Keratinocyte (primary cell): ENCODE measurements at regions not wholly inside any gene's neighbourhood (a gene's known extent, or its start where the extent isn't known, plus 50 kb on each side); places are given as distances from the start of the nearest gene placed in this dataset.

ENCODE experiments used
- DNase-seq: peaks from one replicate; pipeline ENCODE4 v3.0.0-alpha.2; 2011; ENCODE audit warnings: low read depth, missing footprints, low spot score
- FAIRE-seq: peaks from 2 replicates; lab custom pipeline; 2011; peaks lifted over from hg19 to GRCh38; lab: Jason Lieb, UNC
- H2AFZ ChIP-seq: 2 replicates; pipeline ENCODE4 v1.6.0; 2012; ENCODE audit warnings: low read length, control low read depth, inconsistent platforms; ENCODE audit not compliant: control insufficient read depth
- H3K27ac ChIP-seq: 2 replicates; pipeline ENCODE4 v1.5.1; 2011; ENCODE audit warnings: low read length; ENCODE audit not compliant: control insufficient read depth, insufficient read depth
- H3K27me3 ChIP-seq: 3 replicates; pipeline ENCODE4 v1.6.0; 2011; ENCODE audit warnings: low read length; ENCODE audit not compliant: control insufficient read depth, insufficient read depth; ENCODE audit errors: extremely low read depth
- H3K36me3 ChIP-seq, 2 experiments: 2 replicates in 1 of 2; 3 replicates in 1 of 2; pipeline ENCODE4 v1.5.1; 2011; ENCODE audit warnings: low read length in 2 of 2, mild to moderate bottlenecking in 1 of 2; ENCODE audit not compliant: control insufficient read depth in 2 of 2, insufficient read depth in 2 of 2; ENCODE audit errors: extremely low read depth in 1 of 2
- H3K4me1 ChIP-seq: 3 replicates; pipeline ENCODE4 v1.5.1; 2011; ENCODE audit warnings: low read length; ENCODE audit not compliant: control insufficient read depth, insufficient read depth; ENCODE audit errors: extremely low read depth
- H3K4me2 ChIP-seq: 3 replicates; pipeline ENCODE4 v1.6.0; 2011; ENCODE audit warnings: low read depth, low read length; ENCODE audit not compliant: control insufficient read depth, insufficient read depth; ENCODE audit errors: extremely low read depth
- H3K4me3 ChIP-seq, 3 experiments: fragments of 200-600 bp in 1 of 3; sonication (generic) in 1 of 3; 2 replicates in 2 of 3; 3 replicates in 1 of 3; pipeline ENCODE4 v1.5.1; 2011 to 2016; ENCODE audit warnings: low read length in 3 of 3, mild to moderate bottlenecking in 3 of 3, control low read depth in 2 of 3, inconsistent platforms in 1 of 3, low read depth in 1 of 3, mixed read lengths in 1 of 3, mixed run types in 1 of 3, moderate library complexity in 1 of 3; ENCODE audit not compliant: control insufficient read depth in 2 of 3, insufficient read depth in 2 of 3; ENCODE audit errors: extremely low read depth in 1 of 3
- H3K79me2 ChIP-seq: 2 replicates; pipeline ENCODE4 v1.6.0; 2012; ENCODE audit warnings: low read length; ENCODE audit not compliant: control insufficient read depth, insufficient read depth
- H3K9ac ChIP-seq: 3 replicates; pipeline ENCODE4 v1.6.0; 2011; ENCODE audit warnings: low read length; ENCODE audit not compliant: control insufficient read depth, insufficient read depth; ENCODE audit errors: extremely low read depth
- H3K9me1 ChIP-seq: 3 replicates; pipeline ENCODE4 v1.6.0; 2011; ENCODE audit warnings: low read length; ENCODE audit not compliant: control insufficient read depth, insufficient read depth; ENCODE audit errors: extremely low read depth
- H3K9me3 ChIP-seq: 2 replicates; pipeline ENCODE4 v1.5.1; 2012; ENCODE audit warnings: low read depth, low read length; ENCODE audit not compliant: control insufficient read depth
- H4K20me1 ChIP-seq: 3 replicates; pipeline ENCODE4 v1.6.0; 2011; ENCODE audit warnings: low read length; ENCODE audit not compliant: control insufficient read depth, insufficient read depth; ENCODE audit errors: extremely low read depth
- EZH2 ChIP-seq: IDR thresholded peaks from one replicate; pipeline ENCODE4 v1.6.1; 2012; ENCODE audit warnings: inconsistent platforms, mild to moderate bottlenecking, low read length, moderate library complexity
- dilution Hi-C: fragments of 300-500 bp; cut with MboI; formaldehyde crosslinking; loops from one replicate; pipeline ENCODE4 v1.7.0; 2020; ENCODE audit warnings: low sequenced_read_pairs; ENCODE audit not compliant: extremely low pct_ligation_motif_present
- TF ChIP-seq, protein P1 (sequence below), 3 experiments: IDR thresholded peaks in 1 of 3; conservative IDR thresholded peaks in 1 of 3; optimal IDR thresholded peaks in 1 of 3; 2 replicates in 2 of 3; 3 replicates in 1 of 3; pipeline versions ENCODE3 to v1.5.1; 2011; ENCODE audit warnings: low read length in 3 of 3, mild to moderate bottlenecking in 3 of 3, moderate library complexity in 2 of 3, control low read depth in 1 of 3, inconsistent platforms in 1 of 3; ENCODE audit not compliant: insufficient read depth in 2 of 3; ENCODE audit errors: extremely low read depth in 1 of 3

DNA sequence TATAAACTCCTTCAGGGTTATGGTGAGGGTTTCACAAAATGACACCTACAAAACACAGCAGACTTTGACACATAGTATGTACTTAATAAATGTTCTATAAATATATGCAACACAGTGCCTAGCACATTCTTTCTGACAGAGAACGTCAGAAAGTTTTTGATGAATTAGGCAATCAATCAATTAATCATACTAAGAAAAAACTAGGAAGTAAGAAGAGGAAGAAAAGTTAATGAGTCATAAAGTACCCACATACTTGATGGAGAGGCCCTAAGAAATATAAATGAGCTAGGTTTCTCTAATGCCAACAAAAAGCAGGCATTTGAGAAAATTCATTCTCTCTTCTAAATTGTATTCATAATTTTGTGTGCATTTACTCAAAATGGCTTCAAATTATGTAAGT is 192.7 kb upstream of the VWC2 start:
- dilution Hi-C loops, result no loop called here
- DNase-seq, result no peak
- H3K79me2 ChIP-seq, result no peaks in the 10 kb centered on the region
- no peaks in the 10 kb centered on the region for H3K4me1 ChIP-seq
- H2AFZ ChIP-seq, result no peak overlapping the region
- H3K9me1 ChIP-seq, result no peaks in the 10 kb centered on the region
- H3K36me3 ChIP-seq, result no peaks in the 10 kb centered on the region
- no peak overlapping the region for H3K9ac ChIP-seq
- no peaks in the 10 kb centered on the region for H4K20me1 ChIP-seq
- TF ChIP-seq, protein P1, sequence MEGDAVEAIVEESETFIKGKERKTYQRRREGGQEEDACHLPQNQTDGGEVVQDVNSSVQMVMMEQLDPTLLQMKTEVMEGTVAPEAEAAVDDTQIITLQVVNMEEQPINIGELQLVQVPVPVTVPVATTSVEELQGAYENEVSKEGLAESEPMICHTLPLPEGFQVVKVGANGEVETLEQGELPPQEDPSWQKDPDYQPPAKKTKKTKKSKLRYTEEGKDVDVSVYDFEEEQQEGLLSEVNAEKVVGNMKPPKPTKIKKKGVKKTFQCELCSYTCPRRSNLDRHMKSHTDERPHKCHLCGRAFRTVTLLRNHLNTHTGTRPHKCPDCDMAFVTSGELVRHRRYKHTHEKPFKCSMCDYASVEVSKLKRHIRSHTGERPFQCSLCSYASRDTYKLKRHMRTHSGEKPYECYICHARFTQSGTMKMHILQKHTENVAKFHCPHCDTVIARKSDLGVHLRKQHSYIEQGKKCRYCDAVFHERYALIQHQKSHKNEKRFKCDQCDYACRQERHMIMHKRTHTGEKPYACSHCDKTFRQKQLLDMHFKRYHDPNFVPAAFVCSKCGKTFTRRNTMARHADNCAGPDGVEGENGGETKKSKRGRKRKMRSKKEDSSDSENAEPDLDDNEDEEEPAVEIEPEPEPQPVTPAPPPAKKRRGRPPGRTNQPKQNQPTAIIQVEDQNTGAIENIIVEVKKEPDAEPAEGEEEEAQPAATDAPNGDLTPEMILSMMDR (optimal IDR thresholded peaks at IDR 0.05 in 1 of 3, IDR thresholded peaks at IDR 0.05 in 1 of 3, conservative IDR thresholded peaks at IDR 0.05 in 1 of 3; ENCODE audit: extremely low read depth in 1 of 3, insufficient read depth in 2 of 3, low read length in 3 of 3), result no peak
- no peak for TF ChIP-seq EZH2
- no peak overlapping the region for H3K4me3 ChIP-seq
- no peaks in the 10 kb centered on the region for H3K27me3 ChIP-seq
- H3K4me2 ChIP-seq, result no peak overlapping the region
- no peak for FAIRE-seq
- H3K27ac ChIP-seq, result no peak overlapping the region
- no peaks in the 10 kb centered on the region for H3K9me3 ChIP-seq

DNA sequence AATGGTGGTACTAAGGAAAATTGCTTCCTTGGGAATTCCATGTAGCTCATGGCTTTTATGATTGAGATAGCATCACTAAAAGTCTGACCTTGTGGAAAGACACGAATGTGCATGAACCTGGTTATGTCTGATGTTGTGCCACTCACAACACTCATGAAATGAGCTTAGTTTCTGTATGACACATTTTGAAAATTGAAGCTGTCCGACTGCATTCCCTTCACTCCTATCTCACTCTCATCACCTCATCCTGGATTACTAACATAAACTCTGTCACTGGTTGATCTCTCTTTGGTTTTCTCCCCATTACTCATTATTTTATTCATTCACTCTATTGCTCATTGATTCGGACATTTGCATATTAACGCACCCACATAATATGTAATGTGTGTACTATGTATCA is 190.0 kb upstream of the VWC2 start:
- no peak overlapping the region for H3K27ac ChIP-seq
- no peaks in the 10 kb centered on the region for H3K36me3 ChIP-seq
- dilution Hi-C loops, result no loop called here
- no peaks in the 10 kb centered on the region for H4K20me1 ChIP-seq
- DNase-seq (no peak), FAIRE-seq (no peak)
- no peak overlapping the region for H3K9ac ChIP-seq
- no peaks in the 10 kb centered on the region for H3K79me2 ChIP-seq
- no peaks in the 10 kb centered on the region for H3K27me3 ChIP-seq
- no peaks in the 10 kb centered on the region for H3K9me3 ChIP-seq
- no peak overlapping the region for H2AFZ ChIP-seq
- TF ChIP-seq, protein P1 (optimal IDR thresholded peaks at IDR 0.05 in 1 of 3, IDR thresholded peaks at IDR 0.05 in 1 of 3, conservative IDR thresholded peaks at IDR 0.05 in 1 of 3; ENCODE audit: extremely low read depth in 1 of 3, insufficient read depth in 2 of 3, low read length in 3 of 3), result no peak
- TF ChIP-seq EZH2, result no peak
- no peaks in the 10 kb centered on the region for H3K9me1 ChIP-seq
- H3K4me1 ChIP-seq, result no peaks in the 10 kb centered on the region
- no peak overlapping the region for H3K4me3 ChIP-seq
- no peak overlapping the region for H3K4me2 ChIP-seq
